DND-41 (cell line): ENCODE measurements at regions not wholly inside any gene's neighbourhood (a gene's known extent, or its start where the extent isn't known, plus 50 kb on each side); places are given as distances from the start of the nearest gene placed in this dataset.

Experiments used
- ATAC-seq: fragments of 200-7000 bp; cut with Tn5 transposase; 3 replicates; pipeline ENCODE4 v1.9.1; 2021; ENCODE audit warnings: low read depth; ENCODE audit not compliant: insufficient read depth
- DNase-seq: peaks from one replicate; pipeline ENCODE4 v3.0.0-alpha.2; 2020
- H2AFZ ChIP-seq: 2 replicates; pipeline ENCODE4 v1.6.0; 2012; ENCODE audit warnings: low read depth, low read length
- H3K27ac ChIP-seq: 2 replicates; pipeline ENCODE4 v1.5.1; 2012; ENCODE audit warnings: low read length, inconsistent platforms
- H3K27me3 ChIP-seq: fragments of 200-600 bp; sonication (generic); 2 replicates; pipeline ENCODE4 v1.6.0; 2012; ENCODE audit warnings: low read length, mild to moderate bottlenecking, inconsistent platforms; ENCODE audit not compliant: insufficient read depth, poor library complexity
- H3K36me3 ChIP-seq: 2 replicates; pipeline ENCODE4 v1.5.1; 2012; ENCODE audit warnings: low read length, inconsistent platforms; ENCODE audit not compliant: insufficient read depth
- H3K4me1 ChIP-seq: 2 replicates; pipeline ENCODE4 v1.5.1; 2012; ENCODE audit warnings: mild to moderate bottlenecking, low read length; ENCODE audit not compliant: insufficient read depth
- H3K4me2 ChIP-seq: 2 replicates; pipeline ENCODE4 v1.6.0; 2012; ENCODE audit warnings: mild to moderate bottlenecking, moderate library complexity, low read length, inconsistent platforms; ENCODE audit not compliant: insufficient read depth
- H3K4me3 ChIP-seq, 2 experiments: fragments of 200-600 bp in 1 of 2; shearing (Covaris generic) in 1 of 2; 2 replicates each; pipeline ENCODE4 v1.5.1; 2012 to 2016; ENCODE audit warnings: inconsistent platforms in 2 of 2, low read length in 2 of 2, mild to moderate bottlenecking in 2 of 2, low read depth in 1 of 2, moderate library complexity in 1 of 2
- H3K79me2 ChIP-seq: 2 replicates; pipeline ENCODE4 v1.6.0; 2012; ENCODE audit warnings: low read length, inconsistent platforms; ENCODE audit not compliant: insufficient read depth
- H3K9ac ChIP-seq: 2 replicates; pipeline ENCODE4 v1.6.0; 2012; ENCODE audit warnings: low read depth, mild to moderate bottlenecking, inconsistent platforms, low read length, moderate library complexity
- H3K9me3 ChIP-seq: 2 replicates; pipeline ENCODE4 v1.5.1; 2012; ENCODE audit warnings: low read length, moderate library complexity, mild to moderate bottlenecking, inconsistent platforms; ENCODE audit not compliant: insufficient read depth, severe bottlenecking
- H4K20me1 ChIP-seq: 2 replicates; pipeline ENCODE4 v1.6.0; 2012; ENCODE audit warnings: low read length; ENCODE audit not compliant: insufficient read depth
- EZH2 ChIP-seq: IDR thresholded peaks from 3 replicates; pipeline ENCODE4 v1.6.1; 2012; ENCODE audit warnings: borderline replicate concordance, low read depth, mild to moderate bottlenecking, moderate library complexity, low read length, inconsistent platforms; ENCODE audit not compliant: severe bottlenecking
- TF ChIP-seq, protein P1 (sequence below): IDR thresholded peaks from 2 replicates; pipeline ENCODE4 v1.5.1; 2012; ENCODE audit warnings: borderline replicate concordance, low read length, moderate library complexity, mild to moderate bottlenecking; ENCODE audit not compliant: poor library complexity, severe bottlenecking; ENCODE audit errors: extremely low read depth

DNA sequence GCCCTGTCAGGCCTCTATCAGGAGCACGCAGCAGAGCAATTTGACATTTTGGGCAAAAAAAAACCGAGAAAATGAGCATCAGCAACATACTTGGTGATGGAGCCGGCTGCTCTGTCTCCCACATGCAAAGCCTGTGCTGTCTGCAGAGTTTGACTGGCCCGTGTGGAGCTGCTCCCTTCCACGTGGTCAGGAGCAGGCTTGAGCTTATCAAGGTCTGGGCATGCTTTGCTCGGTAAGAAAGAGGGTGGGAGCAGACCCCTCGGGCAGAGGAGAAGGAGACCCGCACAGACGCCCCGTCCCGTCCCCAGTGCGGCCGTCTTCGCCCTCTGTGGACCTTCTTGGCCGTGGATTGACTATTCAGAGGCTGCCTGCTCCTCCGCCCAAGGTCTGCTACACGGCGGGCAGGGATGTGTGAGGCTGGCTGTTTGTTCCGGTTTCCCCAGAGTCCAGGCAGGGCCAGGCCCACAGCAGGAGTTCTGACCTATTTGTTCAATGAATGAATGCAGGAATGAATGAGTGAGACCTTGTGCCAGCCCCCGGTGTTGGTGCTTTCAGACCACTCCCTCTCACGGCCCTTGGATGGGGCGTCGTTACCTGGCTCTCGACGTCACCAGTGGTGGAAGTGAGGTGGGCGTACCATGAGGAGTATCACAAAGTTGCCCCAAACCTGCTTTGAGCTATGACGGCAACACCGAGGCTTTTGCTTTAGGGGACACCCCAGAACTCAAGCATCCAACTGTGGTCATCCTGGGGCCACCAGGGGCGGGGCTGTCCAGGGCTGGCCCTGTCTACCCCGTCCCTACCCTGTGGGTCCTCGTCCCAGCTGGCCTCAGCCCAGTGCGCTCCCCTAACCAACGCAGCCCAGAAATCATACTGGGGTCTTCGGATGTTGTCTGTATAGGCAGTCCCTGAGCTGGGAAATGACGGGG lies 54.7 kb upstream of the ADRA2C start:
- H3K79me2 ChIP-seq, result no peaks in the 10 kb centered on the region
- no peaks in the 10 kb centered on the region for H3K4me1 ChIP-seq
- TF ChIP-seq, protein P1, sequence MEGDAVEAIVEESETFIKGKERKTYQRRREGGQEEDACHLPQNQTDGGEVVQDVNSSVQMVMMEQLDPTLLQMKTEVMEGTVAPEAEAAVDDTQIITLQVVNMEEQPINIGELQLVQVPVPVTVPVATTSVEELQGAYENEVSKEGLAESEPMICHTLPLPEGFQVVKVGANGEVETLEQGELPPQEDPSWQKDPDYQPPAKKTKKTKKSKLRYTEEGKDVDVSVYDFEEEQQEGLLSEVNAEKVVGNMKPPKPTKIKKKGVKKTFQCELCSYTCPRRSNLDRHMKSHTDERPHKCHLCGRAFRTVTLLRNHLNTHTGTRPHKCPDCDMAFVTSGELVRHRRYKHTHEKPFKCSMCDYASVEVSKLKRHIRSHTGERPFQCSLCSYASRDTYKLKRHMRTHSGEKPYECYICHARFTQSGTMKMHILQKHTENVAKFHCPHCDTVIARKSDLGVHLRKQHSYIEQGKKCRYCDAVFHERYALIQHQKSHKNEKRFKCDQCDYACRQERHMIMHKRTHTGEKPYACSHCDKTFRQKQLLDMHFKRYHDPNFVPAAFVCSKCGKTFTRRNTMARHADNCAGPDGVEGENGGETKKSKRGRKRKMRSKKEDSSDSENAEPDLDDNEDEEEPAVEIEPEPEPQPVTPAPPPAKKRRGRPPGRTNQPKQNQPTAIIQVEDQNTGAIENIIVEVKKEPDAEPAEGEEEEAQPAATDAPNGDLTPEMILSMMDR, result no peak
- no peak for TF ChIP-seq EZH2
- no peaks in the 10 kb centered on the region for H3K9me3 ChIP-seq
- H3K4me2 ChIP-seq, result no peak overlapping the region
- ATAC-seq (no peak), DNase-seq (no peak)
- H4K20me1 ChIP-seq, result no peaks in the 10 kb centered on the region
- no peak overlapping the region for H2AFZ ChIP-seq
- no peaks in the 10 kb centered on the region for H3K36me3 ChIP-seq
- no peak overlapping the region for H3K4me3 ChIP-seq
- H3K27me3 ChIP-seq, result no peaks in the 10 kb centered on the region
- H3K27ac ChIP-seq, result no peak overlapping the region
- H3K9ac ChIP-seq, result no peak overlapping the region

DNA sequence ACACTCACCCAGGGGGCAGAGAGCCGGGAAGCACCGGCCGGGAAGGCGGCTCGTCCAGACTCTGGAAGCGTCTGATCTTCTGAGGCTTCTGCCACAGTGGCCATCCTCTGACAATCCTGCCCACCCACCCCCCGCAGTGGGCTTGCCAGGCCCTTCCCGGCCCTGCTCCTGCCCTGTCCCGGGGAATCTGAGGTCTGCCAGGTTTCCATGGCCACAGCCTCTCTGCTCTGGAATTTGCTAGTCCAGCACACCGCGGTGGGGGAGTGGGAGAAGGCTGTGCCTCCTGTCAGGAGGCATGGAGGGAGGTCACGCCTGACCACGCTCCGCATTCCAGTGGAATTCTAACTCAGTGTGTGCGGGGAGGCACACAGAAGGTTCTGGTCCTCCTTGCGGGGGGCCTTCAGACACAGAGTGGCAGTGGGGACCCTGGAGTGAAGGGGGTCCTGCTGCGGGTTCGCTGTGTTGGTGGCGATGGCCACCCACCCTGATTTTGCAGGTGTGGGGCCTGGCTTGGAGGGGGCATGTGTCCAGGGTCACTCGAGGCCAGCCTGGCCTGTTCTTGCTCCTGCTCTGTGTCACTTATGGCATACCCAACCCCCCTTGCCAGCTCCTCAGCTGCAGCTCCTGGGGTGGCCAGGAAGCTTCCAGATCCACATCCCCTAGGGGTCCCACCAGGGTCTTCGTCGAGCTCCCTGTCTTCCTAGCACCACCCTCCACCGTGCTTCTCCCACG lies 55.6 kb upstream of the ADRA2C start:
- Histone ChIP-seq H3K36me3 (no peaks in the 10 kb centered on the region), H3K4me2 (no peak overlapping the region), H3K27me3 (no peaks in the 10 kb centered on the region), H3K4me3 (no peak overlapping the region), H3K79me2 (no peaks in the 10 kb centered on the region), H2AFZ (no peak overlapping the region), H3K27ac (no peak overlapping the region), H3K9me3 (no peaks in the 10 kb centered on the region), H4K20me1 (no peaks in the 10 kb centered on the region), H3K4me1 (no peaks in the 10 kb centered on the region), H3K9ac (no peak overlapping the region)
- TF ChIP-seq, protein P1, result no peak
- no peak for TF ChIP-seq EZH2
- ATAC-seq (no peak), DNase-seq (no peak)

DNA sequence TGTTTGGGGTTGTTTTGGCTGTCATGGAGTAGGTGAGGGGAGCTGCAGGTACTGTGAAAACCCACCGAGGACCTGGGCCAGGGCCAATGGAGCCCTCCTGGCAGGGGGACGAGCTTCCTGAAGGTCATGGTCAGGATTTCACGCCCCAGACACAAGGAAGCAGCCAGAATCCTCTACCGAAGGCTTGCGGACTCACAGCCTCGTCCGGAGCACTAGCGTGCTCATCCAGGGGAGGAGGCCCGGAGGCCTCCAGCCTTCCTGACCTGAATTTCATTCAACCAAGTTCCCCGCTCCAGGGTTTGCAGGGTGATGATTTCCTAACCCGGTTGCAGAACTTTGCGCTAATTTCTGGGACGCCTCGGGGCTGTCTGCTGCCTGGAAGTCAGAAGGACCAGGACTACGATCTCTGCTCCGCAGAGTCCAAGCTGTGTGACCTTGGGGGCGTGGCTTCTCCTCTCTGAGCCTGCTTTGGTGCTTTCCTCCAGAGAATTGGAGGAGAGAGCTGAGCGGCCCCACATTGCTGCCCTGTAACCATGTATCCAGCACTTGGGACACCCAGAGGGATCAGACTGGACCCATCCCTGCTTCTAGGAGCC lies 56.2 kb upstream of the ADRA2C start:
- DNase-seq (no peak), ATAC-seq (no peak)
- Histone ChIP-seq H3K36me3 (no peaks in the 10 kb centered on the region), H3K4me2 (no peak overlapping the region), H3K9me3 (no peaks in the 10 kb centered on the region), H3K9ac (no peak overlapping the region), H3K27ac (no peak overlapping the region), H3K79me2 (no peaks in the 10 kb centered on the region), H2AFZ (no peak overlapping the region), H3K27me3 (no peaks in the 10 kb centered on the region), H3K4me3 (no peak overlapping the region), H3K4me1 (no peaks in the 10 kb centered on the region), H4K20me1 (no peaks in the 10 kb centered on the region)
- TF ChIP-seq, protein P1, result no peak
- no peak for TF ChIP-seq EZH2
